ENCODE measurements at regions not wholly inside any gene's neighbourhood (a gene's known extent, or its start where the extent isn't known, plus 50 kb on each side); places are given as distances from the start of the nearest gene placed in this dataset.

GRCh38 chr2:188219541-188219940 lies 72.1 kb upstream of the GULP1 start:
- no peak overlapping the region for H3K9ac ChIP-seq (ENCODE audit: insufficient read depth in 1 of 2, low read length in 2 of 2)
- WGBS, 2 donors: 89 to 96% methylated on average over 1 of the region's 1 CpG
- DNase-seq: no peak
- no peaks in the 10 kb centered on the region for H3K36me3 ChIP-seq (ENCODE audit: control insufficient read depth in 4 of 4, insufficient read depth in 4 of 4, low read length in 4 of 4)
- no peak overlapping the region for H3K4me3 ChIP-seq
- no peaks in the 10 kb centered on the region for H3K27me3 ChIP-seq (ENCODE audit: control insufficient read depth in 3 of 3, insufficient read depth in 3 of 3, low read length in 2 of 3)
- H3K9me3 ChIP-seq (ENCODE audit: control insufficient read depth in 4 of 4, insufficient read depth in 3 of 4, low read length in 3 of 4): no peaks in the 10 kb centered on the region
- no peak for ATAC-seq (ENCODE audit: insufficient read depth, low FRiP score)
- peaks cover 0 to 1% (median 0%) of the 10 kb centered on the region in 5 donors for H3K4me1 ChIP-seq (ENCODE audit: control insufficient read depth in 5 of 5, insufficient read depth in 5 of 5, low read length in 5 of 5)
- H3K27ac ChIP-seq (ENCODE audit: low read depth in 1 of 2, low read length in 1 of 2): no peak overlapping the region
- TF ChIP-seq, protein P1, sequence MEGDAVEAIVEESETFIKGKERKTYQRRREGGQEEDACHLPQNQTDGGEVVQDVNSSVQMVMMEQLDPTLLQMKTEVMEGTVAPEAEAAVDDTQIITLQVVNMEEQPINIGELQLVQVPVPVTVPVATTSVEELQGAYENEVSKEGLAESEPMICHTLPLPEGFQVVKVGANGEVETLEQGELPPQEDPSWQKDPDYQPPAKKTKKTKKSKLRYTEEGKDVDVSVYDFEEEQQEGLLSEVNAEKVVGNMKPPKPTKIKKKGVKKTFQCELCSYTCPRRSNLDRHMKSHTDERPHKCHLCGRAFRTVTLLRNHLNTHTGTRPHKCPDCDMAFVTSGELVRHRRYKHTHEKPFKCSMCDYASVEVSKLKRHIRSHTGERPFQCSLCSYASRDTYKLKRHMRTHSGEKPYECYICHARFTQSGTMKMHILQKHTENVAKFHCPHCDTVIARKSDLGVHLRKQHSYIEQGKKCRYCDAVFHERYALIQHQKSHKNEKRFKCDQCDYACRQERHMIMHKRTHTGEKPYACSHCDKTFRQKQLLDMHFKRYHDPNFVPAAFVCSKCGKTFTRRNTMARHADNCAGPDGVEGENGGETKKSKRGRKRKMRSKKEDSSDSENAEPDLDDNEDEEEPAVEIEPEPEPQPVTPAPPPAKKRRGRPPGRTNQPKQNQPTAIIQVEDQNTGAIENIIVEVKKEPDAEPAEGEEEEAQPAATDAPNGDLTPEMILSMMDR (IDR thresholded peaks at IDR 0.05; ENCODE audit: control extremely low read depth, extremely low read depth): no peak

- no peaks in the 10 kb centered on the region for H3K9me3 ChIP-seq (ENCODE audit: control insufficient read depth in 4 of 4, insufficient read depth in 3 of 4, low read length in 3 of 4)
- WGBS, 2 donors: 89 to 91% methylated on average over 2 of the region's 2 CpGs
- no peak overlapping the region for H3K27ac ChIP-seq (ENCODE audit: low read depth in 1 of 2, low read length in 1 of 2)
- DNase-seq: no peak
- H3K9ac ChIP-seq (ENCODE audit: insufficient read depth in 1 of 2, low read length in 2 of 2): no peak overlapping the region
- no peak for ATAC-seq (ENCODE audit: insufficient read depth, low FRiP score)
- H3K27me3 ChIP-seq (ENCODE audit: control insufficient read depth in 3 of 3, insufficient read depth in 3 of 3, low read length in 2 of 3): no peaks in the 10 kb centered on the region
- peaks cover 0 to 1% (median 0%) of the 10 kb centered on the region in 5 donors for H3K4me1 ChIP-seq (ENCODE audit: control insufficient read depth in 5 of 5, insufficient read depth in 5 of 5, low read length in 5 of 5)
- TF ChIP-seq, protein P1 (IDR thresholded peaks at IDR 0.05; ENCODE audit: control extremely low read depth, extremely low read depth): no peak
- no peak overlapping the region for H3K4me3 ChIP-seq
- H3K36me3 ChIP-seq (ENCODE audit: control insufficient read depth in 4 of 4, insufficient read depth in 4 of 4, low read length in 4 of 4): no peaks in the 10 kb centered on the region
These were observed 71.1 kb upstream of the GULP1 start for GRCh38 chr2:188220535-188220934.

DNA sequence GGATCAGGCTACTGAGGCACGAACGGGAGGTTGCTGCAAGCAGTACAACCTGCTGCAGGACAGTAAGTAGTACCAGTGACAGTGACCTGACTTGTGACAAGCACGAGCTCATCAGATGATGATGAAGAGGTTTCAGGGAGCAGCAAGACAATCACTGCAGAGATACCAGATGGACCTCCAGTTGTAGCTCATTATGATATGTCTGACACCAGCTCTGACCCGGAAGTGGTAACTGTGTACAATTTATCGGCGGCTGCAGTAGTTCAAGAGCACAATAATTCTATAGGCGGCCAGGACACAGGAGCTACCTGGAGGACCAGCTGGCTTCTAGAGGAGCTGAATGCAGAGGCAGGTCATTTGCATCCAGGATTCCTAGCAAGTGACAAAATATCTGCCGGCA lies 64.0 kb upstream of the GULP1 start:
- TF ChIP-seq, protein P1 (IDR thresholded peaks at IDR 0.05; ENCODE audit: control extremely low read depth, extremely low read depth): no peak
- WGBS, 2 donors: 93% methylated on average over 8 of the region's 8 CpGs
- Histone ChIP-seq H3K27me3 (ENCODE audit: control insufficient read depth in 3 of 3, insufficient read depth in 3 of 3, low read length in 2 of 3) (no peaks in the 10 kb centered on the region), H3K9me3 (ENCODE audit: control insufficient read depth in 4 of 4, insufficient read depth in 3 of 4, low read length in 3 of 4) (no peaks in the 10 kb centered on the region), H3K36me3 (ENCODE audit: control insufficient read depth in 4 of 4, insufficient read depth in 4 of 4, low read length in 4 of 4) (no peaks in the 10 kb centered on the region), H3K4me1 (ENCODE audit: control insufficient read depth in 5 of 5, insufficient read depth in 5 of 5, low read length in 5 of 5) (no peaks in the 10 kb centered on the region), H3K4me3 (no peak overlapping the region), H3K9ac (ENCODE audit: insufficient read depth in 1 of 2, low read length in 2 of 2) (no peak overlapping the region), H3K27ac (ENCODE audit: low read depth in 1 of 2, low read length in 1 of 2) (no peak overlapping the region)
- no peak for ATAC-seq (ENCODE audit: insufficient read depth, low FRiP score)
- no peak for DNase-seq

- TF ChIP-seq, protein P1 (IDR thresholded peaks at IDR 0.05; ENCODE audit: control extremely low read depth, extremely low read depth): no peak
- 88 to 92% methylated on average over 5 of the region's 5 CpGs for WGBS, 2 donors
- DNase-seq (no peak), ATAC-seq (ENCODE audit: insufficient read depth, low FRiP score) (no peak)
- Histone ChIP-seq H3K27ac (ENCODE audit: low read depth in 1 of 2, low read length in 1 of 2) (no peak overlapping the region), H3K4me1 (ENCODE audit: control insufficient read depth in 5 of 5, insufficient read depth in 5 of 5, low read length in 5 of 5) (no peaks in the 10 kb centered on the region), H3K4me3 (no peak overlapping the region), H3K36me3 (ENCODE audit: control insufficient read depth in 4 of 4, insufficient read depth in 4 of 4, low read length in 4 of 4) (no peaks in the 10 kb centered on the region), H3K9ac (ENCODE audit: insufficient read depth in 1 of 2, low read length in 2 of 2) (no peak overlapping the region), H3K9me3 (ENCODE audit: control insufficient read depth in 4 of 4, insufficient read depth in 3 of 4, low read length in 3 of 4) (no peaks in the 10 kb centered on the region), H3K27me3 (ENCODE audit: control insufficient read depth in 3 of 3, insufficient read depth in 3 of 3, low read length in 2 of 3) (no peaks in the 10 kb centered on the region)
These were observed 56.3 kb upstream of the GULP1 start for GRCh38 chr2:188235364-188235763.

Measured in lung (tissue), 11 donors.